Ishikawa (cell line): ENCODE measurements at regions not wholly inside any gene's neighbourhood (a gene's known extent, or its start where the extent isn't known, plus 50 kb on each side); places are given as distances from the start of the nearest gene placed in this dataset.

Experiments
- EP300 ChIP-seq: IDR thresholded peaks from 2 replicates; pipeline ENCODE4 v1.6.1; 2012; ENCODE audit warnings: borderline replicate concordance
- MAX ChIP-seq: IDR thresholded peaks from 2 replicates; pipeline ENCODE4 v1.6.1; 2012

- TF ChIP-seq EP300, result no peak
- no peak for TF ChIP-seq MAX
Measured at GRCh38 chr1:227459326-227459841, 104.0 kb upstream of the ZNF678 start.
